Fibroblast of villous mesenchyme (primary cell): ENCODE measurements at regions not wholly inside any gene's neighbourhood (a gene's known extent, or its start where the extent isn't known, plus 50 kb on each side); places are given as distances from the start of the nearest gene placed in this dataset.
A peak's percentile ranks its signal among the peaks of the same experiment; 100 is the strongest.

Experiments
- DNase-seq: peaks from one replicate; pipeline ENCODE4 v3.0.0-alpha.2; 2010; ENCODE audit warnings: low read depth
- H3K4me3 ChIP-seq: 2 replicates; pipeline ENCODE4 v1.5.1; 2011; ENCODE audit warnings: low read depth, mild to moderate bottlenecking, low read length
- TF ChIP-seq, protein P1 (sequence below): IDR thresholded peaks from 2 replicates; pipeline ENCODE4 v1.5.1; 2012; ENCODE audit warnings: low read depth, mild to moderate bottlenecking, low read length; ENCODE audit not compliant: insufficient read depth

DNA sequence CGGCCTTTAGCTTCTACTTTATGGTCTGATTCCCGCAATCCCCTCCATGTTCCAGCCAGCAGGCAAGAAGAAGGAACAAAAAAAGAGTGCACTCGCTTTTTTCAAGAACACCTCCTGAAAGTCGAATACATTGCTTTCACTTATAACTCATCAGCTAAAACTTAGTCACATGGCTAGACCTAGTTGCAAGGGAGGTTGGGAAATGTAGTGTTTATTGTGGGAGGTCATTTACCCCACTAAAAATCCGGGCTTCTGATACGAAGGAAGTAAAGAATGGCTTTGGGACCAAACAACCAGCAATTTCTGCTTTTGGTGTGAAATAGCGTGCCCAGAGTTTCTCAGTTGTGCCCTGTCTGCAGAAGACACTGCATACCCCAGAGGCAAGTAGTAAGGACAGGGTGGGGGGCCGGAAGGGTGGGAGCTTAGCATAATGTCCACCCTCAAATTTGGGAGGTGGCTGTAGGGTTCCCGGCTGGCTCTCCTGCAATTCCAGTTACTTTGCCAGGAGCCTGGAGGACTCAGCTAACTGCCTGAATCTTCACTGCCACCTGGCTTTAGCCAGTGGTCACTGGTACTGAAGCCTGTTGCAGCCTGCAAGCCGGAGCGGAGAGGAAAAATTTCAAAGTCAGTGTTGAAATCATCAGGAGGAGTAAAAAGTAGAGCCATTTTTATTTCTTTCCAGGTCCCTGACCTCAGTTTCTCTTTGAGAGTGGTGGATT is 57.7 kb upstream of the F3 start:
- TF ChIP-seq, protein P1, sequence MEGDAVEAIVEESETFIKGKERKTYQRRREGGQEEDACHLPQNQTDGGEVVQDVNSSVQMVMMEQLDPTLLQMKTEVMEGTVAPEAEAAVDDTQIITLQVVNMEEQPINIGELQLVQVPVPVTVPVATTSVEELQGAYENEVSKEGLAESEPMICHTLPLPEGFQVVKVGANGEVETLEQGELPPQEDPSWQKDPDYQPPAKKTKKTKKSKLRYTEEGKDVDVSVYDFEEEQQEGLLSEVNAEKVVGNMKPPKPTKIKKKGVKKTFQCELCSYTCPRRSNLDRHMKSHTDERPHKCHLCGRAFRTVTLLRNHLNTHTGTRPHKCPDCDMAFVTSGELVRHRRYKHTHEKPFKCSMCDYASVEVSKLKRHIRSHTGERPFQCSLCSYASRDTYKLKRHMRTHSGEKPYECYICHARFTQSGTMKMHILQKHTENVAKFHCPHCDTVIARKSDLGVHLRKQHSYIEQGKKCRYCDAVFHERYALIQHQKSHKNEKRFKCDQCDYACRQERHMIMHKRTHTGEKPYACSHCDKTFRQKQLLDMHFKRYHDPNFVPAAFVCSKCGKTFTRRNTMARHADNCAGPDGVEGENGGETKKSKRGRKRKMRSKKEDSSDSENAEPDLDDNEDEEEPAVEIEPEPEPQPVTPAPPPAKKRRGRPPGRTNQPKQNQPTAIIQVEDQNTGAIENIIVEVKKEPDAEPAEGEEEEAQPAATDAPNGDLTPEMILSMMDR: peak; percentile 78
- DNase-seq: peak; percentile 89
- peak overlapping the region; percentile 52 for H3K4me3 ChIP-seq

- H3K4me3 ChIP-seq: no peak overlapping the region
- peak; percentile 89 for DNase-seq
- TF ChIP-seq, protein P1: no peak
These were observed 56.1 kb upstream of the F3 start for GRCh38 chr1:94597701-94598100.

DNA sequence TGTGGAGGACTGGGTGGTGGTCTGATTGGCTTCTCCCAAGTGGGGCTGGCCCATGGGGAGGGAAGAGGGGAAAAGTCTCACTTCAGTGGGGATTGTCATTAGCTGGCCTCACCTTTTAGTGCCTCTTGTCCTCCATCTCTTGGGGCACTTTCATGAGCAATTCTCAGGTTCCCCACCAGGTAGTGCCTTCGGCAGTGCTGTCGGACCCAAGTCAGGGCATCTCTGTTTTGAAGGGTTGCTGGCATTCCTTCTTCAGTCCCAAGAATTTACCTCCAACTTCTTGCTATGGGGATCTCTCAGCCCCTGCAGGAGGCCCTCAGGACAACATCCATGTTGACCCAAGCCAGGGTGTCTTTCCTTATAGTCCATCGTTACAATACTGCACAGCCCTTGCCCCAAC is 54.7 kb upstream of the F3 start:
- H3K4me3 ChIP-seq: no peak overlapping the region
- TF ChIP-seq, protein P1: no peak
- no peak for DNase-seq

- TF ChIP-seq, protein P1: no peak
- DNase-seq: peak; percentile 95
- no peak overlapping the region for H3K4me3 ChIP-seq
These were observed 54.1 kb upstream of the F3 start for GRCh38 chr1:94595658-94596057.

- DNase-seq: no peak
- no peak overlapping the region for H3K4me3 ChIP-seq
- TF ChIP-seq, protein P1: no peak
These were observed 52.1 kb upstream of the F3 start for GRCh38 chr1:94593611-94594010.

DNA sequence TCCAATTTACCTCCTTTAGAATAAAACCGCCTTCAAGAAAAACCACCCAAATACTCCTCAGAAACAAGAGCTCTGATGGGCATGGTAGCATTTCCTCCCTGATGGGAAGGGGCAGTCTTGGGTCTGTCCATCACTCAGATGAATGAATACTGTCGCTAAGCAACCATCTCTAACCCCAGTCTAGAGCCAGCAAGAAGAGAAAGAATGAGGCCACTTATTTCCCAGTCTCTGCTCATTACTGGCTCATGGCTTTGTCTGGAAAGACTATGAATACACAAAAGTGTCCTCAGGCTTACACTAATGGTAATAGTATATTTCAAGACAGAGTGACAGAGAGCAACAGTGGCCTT is 51.0 kb upstream of the F3 start:
- DNase-seq: no peak
- H3K4me3 ChIP-seq: no peak overlapping the region
- TF ChIP-seq, protein P1: no peak
